ENCODE measurements at regions not wholly inside any gene's neighbourhood (a gene's known extent, or its start where the extent isn't known, plus 50 kb on each side); places are given as distances from the start of the nearest gene placed in this dataset.

DNA sequence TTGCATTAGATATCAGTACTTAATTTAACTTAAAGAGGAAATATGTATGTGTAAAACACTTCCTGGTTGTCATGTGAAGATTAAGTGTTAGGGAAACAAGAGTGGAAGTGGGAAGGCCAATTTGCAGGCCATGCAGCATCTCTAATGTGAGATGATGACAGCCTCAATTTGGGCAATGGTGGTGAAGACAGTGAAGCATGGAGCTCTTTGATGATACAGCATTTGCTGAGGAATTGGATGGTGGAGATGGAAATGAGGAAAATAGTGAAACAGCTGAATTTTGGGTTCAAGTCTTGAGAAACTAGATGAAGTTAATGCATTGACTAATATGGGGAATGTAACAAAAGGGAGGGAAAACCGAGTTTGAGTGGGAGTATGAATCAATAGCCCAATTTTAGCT, 231.7 kb upstream of the MIR17HG start:
- TF ChIP-seq, protein P1, sequence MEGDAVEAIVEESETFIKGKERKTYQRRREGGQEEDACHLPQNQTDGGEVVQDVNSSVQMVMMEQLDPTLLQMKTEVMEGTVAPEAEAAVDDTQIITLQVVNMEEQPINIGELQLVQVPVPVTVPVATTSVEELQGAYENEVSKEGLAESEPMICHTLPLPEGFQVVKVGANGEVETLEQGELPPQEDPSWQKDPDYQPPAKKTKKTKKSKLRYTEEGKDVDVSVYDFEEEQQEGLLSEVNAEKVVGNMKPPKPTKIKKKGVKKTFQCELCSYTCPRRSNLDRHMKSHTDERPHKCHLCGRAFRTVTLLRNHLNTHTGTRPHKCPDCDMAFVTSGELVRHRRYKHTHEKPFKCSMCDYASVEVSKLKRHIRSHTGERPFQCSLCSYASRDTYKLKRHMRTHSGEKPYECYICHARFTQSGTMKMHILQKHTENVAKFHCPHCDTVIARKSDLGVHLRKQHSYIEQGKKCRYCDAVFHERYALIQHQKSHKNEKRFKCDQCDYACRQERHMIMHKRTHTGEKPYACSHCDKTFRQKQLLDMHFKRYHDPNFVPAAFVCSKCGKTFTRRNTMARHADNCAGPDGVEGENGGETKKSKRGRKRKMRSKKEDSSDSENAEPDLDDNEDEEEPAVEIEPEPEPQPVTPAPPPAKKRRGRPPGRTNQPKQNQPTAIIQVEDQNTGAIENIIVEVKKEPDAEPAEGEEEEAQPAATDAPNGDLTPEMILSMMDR (IDR thresholded peaks at IDR 0.05): no peak
- TF ChIP-seq POLR2AphosphoS5 (IDR thresholded peaks at IDR 0.05): no peak
- TF ChIP-seq POLR2A (IDR thresholded peaks at IDR 0.05): no peak
